GM23248 (cell line): ENCODE measurements at regions not wholly inside any gene's neighbourhood (a gene's known extent, or its start where the extent isn't known, plus 50 kb on each side); places are given as distances from the start of the nearest gene placed in this dataset.

Experiments used
- EZH2 ChIP-seq: fragments of 200-600 bp; sonication (generic); IDR thresholded peaks from 2 replicates; pipeline ENCODE4 v1.6.1; 2018; ENCODE audit warnings: antibody characterized with exemption, mild to moderate bottlenecking; ENCODE audit not compliant: insufficient read depth, poor library complexity, severe bottlenecking
- EZH2phosphoT487 ChIP-seq: fragments of 200-600 bp; sonication (generic); IDR thresholded peaks from 2 replicates; pipeline ENCODE4 v1.6.1; 2018; ENCODE audit warnings: antibody characterized with exemption, moderate library complexity, mild to moderate bottlenecking, low read depth; ENCODE audit not compliant: insufficient read depth

DNA sequence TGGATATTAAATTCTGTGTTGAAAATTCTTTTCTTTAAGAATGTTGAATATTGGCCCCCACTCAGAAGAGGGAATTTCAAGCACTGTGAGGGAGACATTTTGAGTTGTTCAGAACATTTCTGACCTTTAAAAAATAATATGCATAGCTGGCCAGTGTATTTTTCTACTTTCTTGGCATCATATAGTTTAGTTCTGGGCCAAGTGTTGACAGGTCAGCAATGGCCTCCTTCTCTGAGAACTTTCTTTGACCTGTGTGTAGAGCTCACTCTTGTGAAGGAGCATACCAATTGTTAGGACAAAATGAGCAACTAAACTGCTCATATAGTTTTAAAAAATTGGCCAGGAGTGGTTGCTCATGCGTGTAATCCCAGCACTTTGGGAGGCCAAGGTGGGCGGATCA, 376.0 kb downstream of the LRRC70 start:
- no peak for TF ChIP-seq EZH2
- TF ChIP-seq EZH2phosphoT487 = no peak
